Gastrocnemius medialis (tissue), 4 donors: ENCODE measurements at regions not wholly inside any gene's neighbourhood (a gene's known extent, or its start where the extent isn't known, plus 50 kb on each side); places are given as distances from the start of the nearest gene placed in this dataset.

ENCODE experiments used
- ATAC-seq, 2 donors: fragments of 150-250 bp; one replicate each; pipeline ENCODE4 v1.9.1; 2016
- DNase-seq, 2 donors: peaks; one replicate each; pipeline ENCODE4 v3.0.0-alpha.2; 2019
- H3K27ac ChIP-seq, 4 donors: fragments of 200-600 bp; sonication (generic); 1 replicate in 1 of 4; 2 replicates in 3 of 4; pipeline ENCODE4 v1.5.1; 2016 to 2018; ENCODE audit warnings: mild to moderate bottlenecking in 2 of 4, moderate library complexity in 1 of 4
- H3K27me3 ChIP-seq, 3 donors: fragments of 200-600 bp; sonication (generic) in 2 of 3; 1 replicate in 1 of 3; 2 replicates in 2 of 3; pipeline versions ENCODE4 v1.5.1 to v1.6.0; 2016 to 2019; ENCODE audit warnings: mild to moderate bottlenecking in 1 of 3, moderate library complexity in 1 of 3
- H3K36me3 ChIP-seq, 2 donors: fragments of 200-600 bp; sonication (generic) in 1 of 2; one replicate each; pipeline ENCODE4 v1.5.1; 2017 to 2018
- H3K4me1 ChIP-seq, 2 donors: fragments of 200-600 bp; sonication (generic) in 1 of 2; one replicate each; pipeline ENCODE4 v1.5.1; 2016 to 2017; ENCODE audit warnings: mild to moderate bottlenecking in 2 of 2
- H3K4me3 ChIP-seq, 4 donors: fragments of 200-600 bp; sonication (generic) in 3 of 4; 1 replicate in 1 of 4; 2 replicates in 3 of 4; pipeline ENCODE4 v1.5.1; 2016 to 2019; ENCODE audit warnings: mild to moderate bottlenecking in 2 of 4
- H3K9me3 ChIP-seq, 3 donors: fragments of 200-600 bp; sonication (generic) in 2 of 3; 1 replicate in 1 of 3; 2 replicates in 2 of 3; pipeline ENCODE4 v1.5.1; 2016 to 2019
- POLR2A ChIP-seq, 2 donors: fragments of 450-650 bp; IDR thresholded peaks; one replicate each; pipeline ENCODE4 v1.6.1; 2017; ENCODE audit warnings: antibody characterized with exemption in 2 of 2, mild to moderate bottlenecking in 2 of 2, moderate library complexity in 2 of 2
- in situ Hi-C, 4 donors: fragments of 200-750 bp; cut with MboI; loops; one replicate each; pipeline versions ENCODE4 v1.15.0 to v1.8.0; 2017; ENCODE audit warnings: low sequenced_read_pairs in 4 of 4
- intact Hi-C: fragments of 100-400 bp; cut with DNase I; formaldehyde crosslinking; loops from one replicate; pipeline ENCODE4 v1.15.1; 2023; ENCODE audit warnings: low total_unique reads
- TF ChIP-seq, protein P1 (sequence below), 5 experiments: fragments of 450-650 bp in 3 of 5; fragments of 200-600 bp in 2 of 5; sonication (generic) in 2 of 5; IDR thresholded peaks in 4 of 5; conservative IDR thresholded peaks in 1 of 5; 1 replicate in 4 of 5; 2 replicates in 1 of 5; pipeline ENCODE4 v1.5.1; 2016 to 2019; ENCODE audit warnings: antibody characterized with exemption in 5 of 5, mild to moderate bottlenecking in 3 of 5, moderate library complexity in 3 of 5

DNA sequence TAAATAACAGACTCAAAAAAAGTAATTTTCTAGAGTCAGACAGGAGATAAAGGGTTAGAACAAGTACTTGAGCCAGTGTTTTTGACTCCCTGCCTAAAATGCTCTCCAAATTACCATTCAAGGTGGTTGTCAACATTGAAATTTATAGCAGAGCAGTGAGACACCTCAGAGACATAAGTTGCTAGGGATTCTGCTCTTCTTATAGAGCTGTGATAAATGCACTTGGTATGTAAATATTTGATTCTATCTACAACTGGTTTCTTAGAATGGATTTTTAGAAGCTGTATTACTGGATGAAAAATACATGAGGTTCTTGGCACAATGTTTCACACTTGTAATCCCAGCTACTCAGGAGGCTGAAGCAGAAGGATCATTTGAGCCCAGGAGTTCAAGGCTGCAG, 83.9 kb upstream of the OSBPL8 start:
- H3K36me3 ChIP-seq = no peaks in the 10 kb centered on the region
- in situ Hi-C loops (loop anchor here in 2 of 4 donors (25.0 kb wide), 2 partner anchors 344 to 369 kb away; no protein-coding TSS in a partner anchor), intact Hi-C loops (no loop called here)
- no peak overlapping the region for H3K27ac ChIP-seq
- no peaks in the 10 kb centered on the region for H3K9me3 ChIP-seq
- ATAC-seq = no peak
- TF ChIP-seq, protein P1, sequence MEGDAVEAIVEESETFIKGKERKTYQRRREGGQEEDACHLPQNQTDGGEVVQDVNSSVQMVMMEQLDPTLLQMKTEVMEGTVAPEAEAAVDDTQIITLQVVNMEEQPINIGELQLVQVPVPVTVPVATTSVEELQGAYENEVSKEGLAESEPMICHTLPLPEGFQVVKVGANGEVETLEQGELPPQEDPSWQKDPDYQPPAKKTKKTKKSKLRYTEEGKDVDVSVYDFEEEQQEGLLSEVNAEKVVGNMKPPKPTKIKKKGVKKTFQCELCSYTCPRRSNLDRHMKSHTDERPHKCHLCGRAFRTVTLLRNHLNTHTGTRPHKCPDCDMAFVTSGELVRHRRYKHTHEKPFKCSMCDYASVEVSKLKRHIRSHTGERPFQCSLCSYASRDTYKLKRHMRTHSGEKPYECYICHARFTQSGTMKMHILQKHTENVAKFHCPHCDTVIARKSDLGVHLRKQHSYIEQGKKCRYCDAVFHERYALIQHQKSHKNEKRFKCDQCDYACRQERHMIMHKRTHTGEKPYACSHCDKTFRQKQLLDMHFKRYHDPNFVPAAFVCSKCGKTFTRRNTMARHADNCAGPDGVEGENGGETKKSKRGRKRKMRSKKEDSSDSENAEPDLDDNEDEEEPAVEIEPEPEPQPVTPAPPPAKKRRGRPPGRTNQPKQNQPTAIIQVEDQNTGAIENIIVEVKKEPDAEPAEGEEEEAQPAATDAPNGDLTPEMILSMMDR (IDR thresholded peaks at IDR 0.05 in 4 of 5, conservative IDR thresholded peaks at IDR 0.05 in 1 of 5) = no peak
- no peak for TF ChIP-seq POLR2A (IDR thresholded peaks at IDR 0.05)
- no peak for DNase-seq
- no peaks in the 10 kb centered on the region for H3K4me1 ChIP-seq
- H3K27me3 ChIP-seq = no peaks in the 10 kb centered on the region
- H3K4me3 ChIP-seq = no peak overlapping the region

DNA sequence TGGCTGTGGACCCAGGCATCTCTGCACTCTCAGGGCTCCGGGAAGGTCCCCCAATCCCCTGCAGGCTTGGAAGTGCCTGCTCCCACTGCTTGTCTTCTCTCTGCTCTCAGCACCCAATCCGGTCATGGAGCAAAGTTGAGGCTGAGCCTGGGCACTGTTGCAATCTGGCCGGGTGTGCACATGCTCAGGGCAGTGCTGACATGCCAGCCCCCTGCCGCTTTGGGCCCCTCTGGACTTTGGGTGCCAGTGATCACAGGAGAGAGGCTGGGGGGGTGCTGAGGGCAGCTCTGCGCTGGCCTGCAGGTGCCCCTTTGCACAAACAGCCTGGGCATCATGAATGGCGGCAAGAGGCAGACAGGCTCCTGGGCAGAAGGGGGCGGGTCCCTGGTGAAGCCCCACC, 85.4 kb upstream of the OSBPL8 start:
- H3K27me3 ChIP-seq = no peaks in the 10 kb centered on the region
- H3K4me3 ChIP-seq = no peak overlapping the region
- no peaks in the 10 kb centered on the region for H3K36me3 ChIP-seq
- in situ Hi-C loops (loop anchor here in 2 of 4 donors (25.0 kb wide), 2 partner anchors 342 to 367 kb away; no protein-coding TSS in a partner anchor), intact Hi-C loops (no loop called here)
- no peaks in the 10 kb centered on the region for H3K9me3 ChIP-seq
- H3K27ac ChIP-seq = no peak overlapping the region
- no peak for ATAC-seq
- H3K4me1 ChIP-seq = no peaks in the 10 kb centered on the region
- DNase-seq = no peak
- TF ChIP-seq POLR2A (IDR thresholded peaks at IDR 0.05) = no peak
- TF ChIP-seq, protein P1 (IDR thresholded peaks at IDR 0.05 in 4 of 5, conservative IDR thresholded peaks at IDR 0.05 in 1 of 5) = no peak

DNA sequence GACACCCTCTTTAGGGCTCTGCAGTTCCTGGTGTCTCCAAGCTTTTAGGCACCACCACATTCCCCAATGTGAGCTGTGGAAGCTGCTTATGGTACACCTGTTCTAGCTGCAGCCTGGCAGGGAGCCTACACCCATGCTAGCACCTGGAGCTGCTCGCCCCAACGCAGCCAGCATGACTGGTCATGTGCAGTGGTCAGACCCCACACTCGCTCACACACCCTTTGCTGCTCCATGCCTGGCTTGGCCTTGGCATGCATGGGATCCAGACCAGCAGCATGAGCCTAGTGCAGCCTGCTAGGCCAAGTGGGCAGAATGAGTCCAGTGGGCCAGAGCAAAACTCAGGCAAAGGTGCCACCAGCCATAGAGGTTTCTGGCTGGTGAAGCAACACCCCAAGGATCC, 86.4 kb upstream of the OSBPL8 start:
- ATAC-seq = no peak
- Histone ChIP-seq H3K27ac (no peak overlapping the region), H3K27me3 (no peaks in the 10 kb centered on the region), H3K4me1 (no peaks in the 10 kb centered on the region), H3K9me3 (no peaks in the 10 kb centered on the region), H3K36me3 (no peaks in the 10 kb centered on the region), H3K4me3 (no peak overlapping the region)
- intact Hi-C loops (no loop called here), in situ Hi-C loops (loop anchor here in 2 of 4 donors (25.0 kb wide), 2 partner anchors 341 to 366 kb away; no protein-coding TSS in a partner anchor)
- DNase-seq = no peak
- TF ChIP-seq POLR2A (IDR thresholded peaks at IDR 0.05) = no peak
- TF ChIP-seq, protein P1 (IDR thresholded peaks at IDR 0.05 in 4 of 5, conservative IDR thresholded peaks at IDR 0.05 in 1 of 5) = no peak

DNA sequence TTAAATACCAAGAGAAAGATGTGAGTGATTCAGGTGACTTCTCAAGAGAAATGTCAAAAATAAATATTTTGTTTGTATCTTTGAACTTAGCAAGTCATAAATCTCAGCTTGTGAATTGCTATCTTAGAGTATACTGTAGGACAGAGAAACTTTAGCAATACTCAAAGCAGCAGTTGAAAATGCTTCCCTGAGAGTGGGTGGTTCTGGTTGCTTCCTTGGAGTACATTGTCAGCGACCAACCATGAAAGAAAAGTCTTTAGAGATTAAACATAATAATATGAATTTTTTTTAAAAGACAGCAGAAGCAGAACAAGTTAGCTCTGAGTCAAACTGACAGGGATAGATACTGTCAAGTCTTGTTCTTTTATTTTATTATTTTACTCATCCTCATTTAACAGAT, 86.8 kb upstream of the OSBPL8 start:
- H3K4me3 ChIP-seq = no peak overlapping the region
- in situ Hi-C loops (loop anchor here in 2 of 4 donors (25.0 kb wide), 2 partner anchors 341 to 366 kb away; no protein-coding TSS in a partner anchor), intact Hi-C loops (no loop called here)
- TF ChIP-seq, protein P1 (IDR thresholded peaks at IDR 0.05 in 4 of 5, conservative IDR thresholded peaks at IDR 0.05 in 1 of 5) = no peak
- TF ChIP-seq POLR2A (IDR thresholded peaks at IDR 0.05) = no peak
- no peaks in the 10 kb centered on the region for H3K9me3 ChIP-seq
- H3K36me3 ChIP-seq = no peaks in the 10 kb centered on the region
- ATAC-seq (no peak), DNase-seq (no peak)
- H3K27me3 ChIP-seq = no peaks in the 10 kb centered on the region
- no peaks in the 10 kb centered on the region for H3K4me1 ChIP-seq
- no peak overlapping the region for H3K27ac ChIP-seq

DNA sequence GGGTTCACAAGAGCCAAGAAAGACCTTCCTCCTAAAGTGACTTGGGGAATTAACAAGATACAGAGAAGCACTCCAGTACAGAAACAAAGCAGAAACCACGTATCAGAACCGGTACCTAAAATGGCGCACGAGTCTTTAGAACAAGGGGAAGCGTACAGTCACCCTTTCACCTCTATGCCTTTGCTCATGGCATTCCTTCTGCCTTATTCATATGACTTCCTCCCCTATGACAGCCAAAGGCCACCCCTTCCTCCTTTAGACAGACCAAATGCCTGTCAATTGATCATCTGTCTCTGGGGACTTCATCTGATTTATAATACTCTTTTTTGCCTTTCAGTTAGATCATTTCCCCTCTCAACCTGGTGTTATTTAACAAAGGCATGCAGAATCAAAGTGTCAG, 89.5 kb upstream of the OSBPL8 start:
- intact Hi-C loops (no loop called here), in situ Hi-C loops (loop anchor here in 2 of 4 donors (25.0 kb wide), 2 partner anchors 338 to 363 kb away; no protein-coding TSS in a partner anchor)
- Histone ChIP-seq H3K27ac (no peak overlapping the region), H3K4me1 (peaks cover 0 to 8% of the 10 kb centered on the region in 2 donors), H3K36me3 (no peaks in the 10 kb centered on the region), H3K27me3 (no peaks in the 10 kb centered on the region), H3K4me3 (no peak overlapping the region), H3K9me3 (no peaks in the 10 kb centered on the region)
- TF ChIP-seq, protein P1 (IDR thresholded peaks at IDR 0.05 in 4 of 5, conservative IDR thresholded peaks at IDR 0.05 in 1 of 5) = no peak
- TF ChIP-seq POLR2A (IDR thresholded peaks at IDR 0.05) = no peak
- DNase-seq (no peak), ATAC-seq (no peak)
